ENCODE measurements at regions not wholly inside any gene's neighbourhood (a gene's known extent, or its start where the extent isn't known, plus 50 kb on each side); places are given as distances from the start of the nearest gene placed in this dataset.

GRCh38 chr11:122395282-122395681 lies 260.2 kb upstream of the UBASH3B start:
- intact Hi-C loops (cut with DNase I), result no loop called here
- Histone ChIP-seq H3K27ac (ENCODE audit: low read length) (no peak overlapping the region), H3K4me1 (ENCODE audit: control insufficient read depth, insufficient read depth, low read length) (no peaks in the 10 kb centered on the region), H3K4me3 (ENCODE audit: low read length) (no peak overlapping the region), H3K9me3 (ENCODE audit: control insufficient read depth, low read length) (no peaks in the 10 kb centered on the region), H3K27me3 (ENCODE audit: control insufficient read depth, insufficient read depth) (no peaks in the 10 kb centered on the region)
- 85% methylated on average over 1 of the region's 1 CpG for WGBS
- DNase-seq, result no peak
- ATAC-seq, result no peak

DNA sequence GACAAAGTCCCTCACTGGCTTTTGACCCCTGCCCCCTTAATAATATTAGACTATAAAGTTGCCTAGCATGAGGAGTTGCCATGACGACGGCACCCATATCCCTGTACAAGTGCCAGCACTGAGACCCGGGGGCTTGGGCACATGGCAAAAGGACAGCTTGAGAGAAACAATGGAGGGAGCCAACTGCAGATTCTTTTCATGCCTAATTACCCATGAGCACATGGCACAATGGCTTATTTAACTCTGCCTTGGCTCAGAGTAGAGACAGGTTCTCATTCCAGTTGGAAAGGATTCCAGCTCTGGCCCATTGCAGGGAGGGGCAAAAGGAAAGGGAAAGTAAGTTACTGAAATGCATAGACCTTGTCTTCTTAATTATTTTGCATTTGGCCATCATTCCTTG lies 261.2 kb upstream of the UBASH3B start:
- H3K27ac ChIP-seq (ENCODE audit: low read length), result no peak overlapping the region
- no peaks in the 10 kb centered on the region for H3K4me1 ChIP-seq (ENCODE audit: control insufficient read depth, insufficient read depth, low read length)
- no peak for ATAC-seq
- H3K27me3 ChIP-seq (ENCODE audit: control insufficient read depth, insufficient read depth), result no peaks in the 10 kb centered on the region
- WGBS, result 85% methylated on average over 3 of the region's 3 CpGs
- intact Hi-C loops (cut with DNase I), result no loop called here
- no peak for DNase-seq
- no peak overlapping the region for H3K4me3 ChIP-seq (ENCODE audit: low read length)
- no peaks in the 10 kb centered on the region for H3K9me3 ChIP-seq (ENCODE audit: control insufficient read depth, low read length)

DNA sequence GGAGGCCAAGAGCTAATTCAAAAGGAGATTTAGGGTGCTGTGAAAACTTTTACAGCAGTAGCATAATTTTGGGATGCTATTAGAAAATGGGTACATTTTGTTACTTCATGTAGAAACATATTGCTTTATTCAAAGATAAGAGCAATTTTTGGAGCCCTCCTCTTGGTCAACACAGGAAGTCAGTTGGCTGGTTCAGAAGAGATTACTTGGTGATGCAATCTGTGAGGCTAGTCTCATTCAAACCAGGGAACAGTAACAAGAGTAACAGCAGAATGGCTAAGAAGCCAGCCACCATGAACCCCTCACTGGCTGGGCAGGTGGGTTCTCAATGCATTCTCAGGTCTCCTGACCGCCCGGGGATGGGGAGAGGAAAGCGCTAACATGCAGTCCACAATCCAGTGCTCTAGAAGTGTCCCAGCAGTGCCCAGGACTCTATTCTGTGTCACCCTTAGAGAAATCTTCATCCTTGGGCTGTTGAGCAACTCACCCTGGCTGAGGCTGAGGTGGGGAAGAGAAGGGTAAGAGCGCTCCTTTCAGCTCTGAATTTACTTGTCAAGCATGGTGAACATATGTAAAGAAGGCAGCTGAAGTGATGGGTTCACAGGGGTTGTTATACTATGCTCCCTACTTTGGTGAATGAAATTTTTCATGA lies 262.2 kb upstream of the UBASH3B start:
- Histone ChIP-seq H3K4me1 (ENCODE audit: control insufficient read depth, insufficient read depth, low read length) (no peaks in the 10 kb centered on the region), H3K4me3 (ENCODE audit: low read length) (no peak overlapping the region), H3K9me3 (ENCODE audit: control insufficient read depth, low read length) (no peaks in the 10 kb centered on the region), H3K27ac (ENCODE audit: low read length) (peak overlapping the region; percentile 51), H3K27me3 (ENCODE audit: control insufficient read depth, insufficient read depth) (no peaks in the 10 kb centered on the region)
- peak in 1 of 3 donors; percentile 47 for DNase-seq
- 96% methylated on average over 4 of the region's 4 CpGs for WGBS
- intact Hi-C loops (cut with DNase I), result no loop called here
- ATAC-seq, result peak; percentile 72 to 91

GRCh38 chr11:122392508-122392907 lies 263.0 kb upstream of the UBASH3B start:
- intact Hi-C loops (cut with DNase I), result no loop called here
- H3K9me3 ChIP-seq (ENCODE audit: control insufficient read depth, low read length), result no peaks in the 10 kb centered on the region
- no peak overlapping the region for H3K4me3 ChIP-seq (ENCODE audit: low read length)
- DNase-seq (no peak), ATAC-seq (no peak)
- H3K4me1 ChIP-seq (ENCODE audit: control insufficient read depth, insufficient read depth, low read length), result no peaks in the 10 kb centered on the region
- 62% methylated on average over 3 of the region's 3 CpGs for WGBS
- H3K27ac ChIP-seq (ENCODE audit: low read length), result no peak overlapping the region
- H3K27me3 ChIP-seq (ENCODE audit: control insufficient read depth, insufficient read depth), result no peaks in the 10 kb centered on the region

GRCh38 chr11:122391049-122391448 lies 264.5 kb upstream of the UBASH3B start:
- DNase-seq (no peak), ATAC-seq (no peak)
- Histone ChIP-seq H3K27ac (ENCODE audit: low read length) (no peak overlapping the region), H3K9me3 (ENCODE audit: control insufficient read depth, low read length) (no peaks in the 10 kb centered on the region), H3K27me3 (ENCODE audit: control insufficient read depth, insufficient read depth) (no peaks in the 10 kb centered on the region), H3K4me1 (ENCODE audit: control insufficient read depth, insufficient read depth, low read length) (no peaks in the 10 kb centered on the region), H3K4me3 (ENCODE audit: low read length) (no peak overlapping the region)
- intact Hi-C loops (cut with DNase I), result no loop called here

- intact Hi-C loops (cut with DNase I), result no loop called here
- no peak for ATAC-seq
- 88% methylated on average over 1 of the region's 1 CpG for WGBS
Measured at GRCh38 chr11:122383186-122383585, 267.2 kb upstream of the BLID start.

DNA sequence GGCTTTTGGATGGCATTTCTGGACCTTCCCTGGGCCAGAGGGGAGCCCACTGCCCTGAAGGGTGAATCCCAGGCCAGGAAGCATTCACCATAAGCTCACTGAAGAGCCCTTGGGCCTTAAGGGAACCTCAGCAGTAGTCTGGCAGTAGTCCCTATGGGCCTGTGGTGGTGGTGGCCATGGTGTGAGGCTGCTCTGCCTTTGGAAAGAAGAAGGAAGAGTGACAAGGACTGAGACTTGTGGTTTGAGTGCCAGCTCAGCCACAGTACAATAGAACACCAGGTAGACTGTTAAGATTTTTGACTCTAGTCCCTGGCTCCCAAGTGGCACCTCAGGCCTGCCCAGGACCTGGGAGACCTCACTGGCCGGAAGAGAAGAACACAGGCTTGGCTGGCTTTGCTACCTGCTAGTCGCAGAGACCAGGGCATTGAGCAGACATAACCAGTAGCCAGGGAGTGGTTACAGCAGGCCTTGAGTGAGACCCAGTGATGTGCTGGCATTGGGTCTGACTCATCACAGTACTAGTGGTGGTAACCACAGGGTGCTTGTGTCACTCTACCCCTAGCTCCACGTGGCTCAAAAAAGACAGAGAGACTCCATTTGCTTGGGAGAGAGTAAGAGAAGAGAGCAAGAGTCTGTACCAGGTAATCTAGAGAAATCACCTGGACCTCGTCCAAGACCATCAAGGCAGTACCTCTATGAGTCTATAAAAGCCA lies 259.8 kb upstream of the BLID start:
- Histone ChIP-seq H3K9me3 (ENCODE audit: control insufficient read depth, low read length) (no peaks in the 10 kb centered on the region), H3K27me3 (ENCODE audit: control insufficient read depth, insufficient read depth) (no peaks in the 10 kb centered on the region), H3K4me3 (ENCODE audit: low read length) (no peak overlapping the region), H3K27ac (ENCODE audit: low read length) (no peak overlapping the region), H3K4me1 (ENCODE audit: control insufficient read depth, insufficient read depth, low read length) (no peaks in the 10 kb centered on the region)
- intact Hi-C loops (cut with DNase I), result no loop called here
- WGBS, result 84% methylated on average over 4 of the region's 4 CpGs
- ATAC-seq (no peak), DNase-seq (no peak)

More at GRCh38 chr11:122383186-122383585, 267.2 kb upstream of the BLID start:
- H3K27ac ChIP-seq (ENCODE audit: low read length), result no peak overlapping the region
- H3K4me3 ChIP-seq (ENCODE audit: low read length), result no peak overlapping the region
- no peaks in the 10 kb centered on the region for H3K4me1 ChIP-seq (ENCODE audit: control insufficient read depth, insufficient read depth, low read length)
- no peaks in the 10 kb centered on the region for H3K27me3 ChIP-seq (ENCODE audit: control insufficient read depth, insufficient read depth)
- no peaks in the 10 kb centered on the region for H3K9me3 ChIP-seq (ENCODE audit: control insufficient read depth, low read length)
- no peak for DNase-seq

DNA sequence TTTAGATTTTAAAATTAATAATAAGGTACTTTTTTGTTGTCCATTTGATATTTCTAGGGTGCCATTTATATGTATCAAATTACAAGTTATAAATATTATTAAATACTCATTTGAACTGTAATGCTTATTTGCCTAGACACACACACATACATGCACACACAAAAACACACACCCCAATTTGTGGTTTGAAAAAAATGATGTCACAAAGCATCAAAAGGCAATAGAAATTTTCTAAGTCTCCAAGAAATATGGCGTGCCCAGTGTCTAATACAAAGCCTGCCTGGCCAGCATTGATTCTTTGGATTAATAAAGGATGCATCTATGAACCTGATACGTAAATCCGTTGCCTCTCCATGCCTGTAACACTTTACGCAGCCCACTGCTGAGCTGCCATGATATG lies 252.8 kb upstream of the BLID start:
- no peak for DNase-seq
- ATAC-seq, result no peak
- Histone ChIP-seq H3K4me1 (ENCODE audit: control insufficient read depth, insufficient read depth, low read length) (no peaks in the 10 kb centered on the region), H3K9me3 (ENCODE audit: control insufficient read depth, low read length) (no peaks in the 10 kb centered on the region), H3K4me3 (ENCODE audit: low read length) (no peak overlapping the region), H3K27me3 (ENCODE audit: control insufficient read depth, insufficient read depth) (no peaks in the 10 kb centered on the region), H3K27ac (ENCODE audit: low read length) (no peak overlapping the region)
- WGBS, result 97% methylated on average over 4 of the region's 4 CpGs
- intact Hi-C loops (cut with DNase I), result loop anchor here in 3 of 4 donors (5.0 to 10.0 kb wide), 4 partner anchors 69 to 714 kb away; no protein-coding TSS in a partner anchor

- H3K4me1 ChIP-seq (ENCODE audit: control insufficient read depth, insufficient read depth, low read length), result no peaks in the 10 kb centered on the region
- ATAC-seq (peak; percentile 89 to 92), DNase-seq (peak; percentile 41 to 75 (median 44))
- H3K27ac ChIP-seq (ENCODE audit: low read length), result peak overlapping the region; percentile 62
- no peaks in the 10 kb centered on the region for H3K27me3 ChIP-seq (ENCODE audit: control insufficient read depth, insufficient read depth)
- 11% methylated on average over 6 of the region's 6 CpGs for WGBS
- H3K9me3 ChIP-seq (ENCODE audit: control insufficient read depth, low read length), result no peaks in the 10 kb centered on the region
- H3K4me3 ChIP-seq (ENCODE audit: low read length), result peak overlapping the region; percentile 30
- intact Hi-C loops (cut with DNase I), result loop anchor here in 3 of 4 donors (2.0 to 10.0 kb wide), 5 partner anchors 69 to 713 kb away; no protein-coding TSS in a partner anchor
Measured at GRCh38 chr11:122367809-122368231, 251.8 kb upstream of the BLID start.

GRCh38 chr11:122365610-122366360 lies 249.8 kb upstream of the BLID start:
- ATAC-seq (peak; percentile 75 to 79), DNase-seq (peak; percentile 57 to 84 (median 75))
- no peaks in the 10 kb centered on the region for H3K4me1 ChIP-seq (ENCODE audit: control insufficient read depth, insufficient read depth, low read length)
- H3K27ac ChIP-seq (ENCODE audit: low read length), result peak overlapping the region; percentile 91
- 33% methylated on average over 11 of the region's 11 CpGs for WGBS
- intact Hi-C loops (cut with DNase I), result loop anchor here in 3 of 4 donors (2.0 to 10.0 kb wide), 5 partner anchors 72 to 711 kb away; no protein-coding TSS in a partner anchor
- H3K27me3 ChIP-seq (ENCODE audit: control insufficient read depth, insufficient read depth), result no peaks in the 10 kb centered on the region
- H3K4me3 ChIP-seq (ENCODE audit: low read length), result peak overlapping the region; percentile 94
- no peaks in the 10 kb centered on the region for H3K9me3 ChIP-seq (ENCODE audit: control insufficient read depth, low read length)

GRCh38 chr11:122363296-122363695 lies 247.3 kb upstream of the BLID start:
- Histone ChIP-seq H3K9me3 (ENCODE audit: control insufficient read depth, low read length) (no peaks in the 10 kb centered on the region), H3K4me1 (ENCODE audit: control insufficient read depth, insufficient read depth, low read length) (peaks cover under 1% of the 10 kb centered on the region), H3K4me3 (ENCODE audit: low read length) (no peak overlapping the region), H3K27ac (ENCODE audit: low read length) (peak overlapping the region; percentile 79), H3K27me3 (ENCODE audit: control insufficient read depth, insufficient read depth) (no peaks in the 10 kb centered on the region)
- ATAC-seq (peak; percentile 39 to 63), DNase-seq (no peak)
- intact Hi-C loops (cut with DNase I), result loop anchor here in 2 of 4 donors (10.0 kb wide), 2 partner anchors 148 to 708 kb away; no protein-coding TSS in a partner anchor
- 54% methylated on average over 5 of the region's 5 CpGs for WGBS

Measured in right cardiac atrium (tissue), 5 donors.